Brain pericyte (primary cell): ENCODE measurements at regions not wholly inside any gene's neighbourhood (a gene's known extent, or its start where the extent isn't known, plus 50 kb on each side); places are given as distances from the start of the nearest gene placed in this dataset.

ENCODE experiments used
- DNase-seq: peaks from one replicate; pipeline ENCODE4 v3.0.0-alpha.2; 2012; ENCODE audit warnings: low read depth, low spot score

DNA sequence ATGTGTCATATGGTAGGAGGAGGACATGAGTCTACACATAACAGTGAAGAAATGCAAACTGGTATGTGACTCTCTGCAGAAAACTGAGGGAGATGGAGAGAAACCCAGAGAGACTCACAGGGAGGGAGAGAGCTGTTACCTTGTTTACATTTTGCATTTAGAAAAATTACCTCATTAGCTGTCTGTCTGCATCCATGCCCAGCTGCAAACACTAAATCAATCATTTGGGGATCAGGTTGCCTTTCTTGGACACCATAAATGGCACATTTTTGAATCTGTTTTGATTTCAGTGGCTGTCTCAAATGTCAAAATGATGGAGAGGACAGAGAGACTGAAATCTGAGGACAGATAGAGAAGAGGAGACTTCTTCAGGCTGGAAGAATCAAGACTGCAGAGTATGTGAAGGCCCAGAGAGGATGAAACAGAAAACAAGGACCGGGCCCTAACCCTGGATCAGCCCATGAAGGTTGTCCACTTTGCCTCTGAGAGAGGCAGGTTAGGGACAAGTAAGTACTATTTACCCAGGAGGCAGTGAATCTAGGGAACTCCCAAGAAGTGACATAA, 92.2 kb downstream of the UNC5CL start:
- no peak for DNase-seq

DNA sequence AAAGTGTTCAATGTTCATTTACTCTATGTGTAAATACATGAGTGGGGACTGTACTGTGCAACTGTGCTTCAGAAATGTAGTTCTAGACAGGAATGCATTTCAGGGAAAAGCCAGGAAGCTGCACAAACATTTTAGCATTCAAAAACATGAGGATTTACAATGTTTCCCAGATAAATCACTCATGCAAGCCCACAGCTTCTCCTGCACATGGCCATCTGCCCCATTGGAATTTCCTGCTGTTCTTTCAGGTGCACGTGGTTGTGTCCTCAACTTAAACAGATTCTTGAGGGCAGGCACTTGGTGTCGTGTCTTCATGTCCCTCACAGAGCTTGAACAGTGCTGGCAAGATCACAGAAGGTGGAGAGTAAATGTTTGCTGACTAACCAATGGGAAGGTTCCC, 101.5 kb downstream of the UNC5CL start:
- DNase-seq: no peak

DNA sequence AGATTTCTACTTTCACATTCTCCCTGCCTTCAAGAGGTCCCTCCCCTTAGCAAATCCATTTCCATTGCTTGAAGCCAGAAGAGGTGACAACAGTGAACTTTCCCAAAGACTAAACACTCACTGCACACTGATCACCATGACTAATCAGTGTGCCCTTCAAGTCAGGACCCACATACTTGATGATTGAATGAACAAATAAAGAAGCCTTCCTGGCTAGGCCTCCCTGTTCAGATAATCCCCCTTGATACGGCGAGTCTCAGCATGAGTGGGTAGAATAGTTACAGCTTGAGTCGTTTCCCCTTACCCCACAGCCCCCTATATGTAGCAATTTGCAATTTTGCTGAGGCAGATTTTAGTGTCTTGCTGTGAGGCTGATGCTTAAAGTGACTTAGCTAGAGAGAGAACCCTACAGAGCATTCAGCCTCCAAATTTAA, 102.2 kb downstream of the UNC5CL start:
- no peak for DNase-seq

DNA sequence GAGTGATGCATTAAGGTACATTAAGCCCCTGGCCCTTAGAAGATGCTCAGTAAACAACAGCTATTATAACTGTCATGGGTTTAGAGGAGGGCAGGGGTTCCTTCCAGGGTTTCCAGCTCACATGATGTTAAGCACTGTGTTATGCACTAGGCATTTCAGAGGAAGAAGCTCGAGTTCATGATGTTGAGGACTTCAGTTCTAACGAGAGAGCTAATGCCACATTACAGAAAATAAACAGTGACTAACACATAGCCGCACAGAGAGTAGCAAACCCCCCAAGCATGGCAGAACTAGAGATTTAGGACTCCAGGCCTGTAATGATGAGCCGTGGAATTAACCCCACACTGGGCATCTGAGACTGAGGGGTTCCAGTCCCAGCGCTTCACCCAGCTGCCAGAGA, 105.2 kb downstream of the UNC5CL start:
- DNase-seq: no peak

DNA sequence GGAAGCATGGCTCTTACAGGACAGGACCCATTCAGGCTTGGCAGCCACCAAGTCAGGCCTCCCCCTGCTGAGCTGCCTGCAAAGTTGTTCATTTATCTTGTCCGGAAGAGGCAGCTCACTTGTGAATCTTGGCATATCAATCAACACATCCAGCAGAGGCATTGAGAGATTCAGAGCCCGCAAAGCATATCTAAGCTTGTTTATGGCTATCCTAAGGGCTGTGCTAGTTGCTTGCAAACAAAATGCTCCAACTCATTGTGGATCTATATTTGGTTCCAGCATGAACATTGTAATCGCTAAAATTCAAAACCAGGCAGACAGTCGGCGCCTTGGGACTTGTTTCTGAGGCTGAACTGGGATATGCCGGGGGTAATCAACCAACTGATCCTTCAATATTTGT, 106.1 kb downstream of the UNC5CL start:
- DNase-seq: no peak

DNA sequence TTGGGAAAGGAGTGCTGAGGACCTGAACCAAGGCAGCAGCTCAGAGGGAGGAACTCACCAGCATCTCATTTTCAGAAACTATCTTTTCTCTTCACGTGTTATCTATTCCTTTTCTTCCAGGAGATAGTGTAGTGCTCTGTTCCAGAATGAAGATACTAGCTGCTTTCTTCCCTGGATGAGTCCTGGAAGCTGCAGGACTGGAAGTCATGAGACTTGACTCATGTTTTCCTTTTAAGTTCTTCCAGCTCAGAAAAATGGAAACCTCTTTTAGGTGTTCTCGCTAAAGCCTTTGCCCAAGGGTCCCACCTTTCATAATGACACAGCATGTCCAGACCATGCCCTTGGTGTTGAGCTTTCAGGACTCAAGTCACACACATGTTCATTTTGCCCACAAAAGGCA, 106.7 kb downstream of the UNC5CL start:
- DNase-seq: no peak

DNA sequence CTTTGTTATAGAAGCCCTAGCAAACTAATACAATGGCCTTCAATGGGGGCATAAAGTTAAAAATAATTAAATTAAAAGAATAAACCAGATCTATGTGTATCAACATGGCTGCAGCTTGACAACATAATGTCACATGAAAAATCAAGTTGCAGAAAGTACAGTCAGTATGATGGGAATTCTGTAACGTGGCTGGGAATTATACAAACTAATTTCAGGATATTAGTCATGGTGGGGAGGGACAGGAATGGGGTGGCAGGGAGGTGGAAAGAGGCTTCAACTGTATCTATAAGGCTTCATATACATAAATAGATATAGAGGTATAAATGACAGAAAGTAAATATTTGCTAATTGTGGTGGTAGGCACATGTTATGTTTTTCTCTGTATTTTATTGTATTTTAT, 107.1 kb downstream of the UNC5CL start:
- no peak for DNase-seq

DNA sequence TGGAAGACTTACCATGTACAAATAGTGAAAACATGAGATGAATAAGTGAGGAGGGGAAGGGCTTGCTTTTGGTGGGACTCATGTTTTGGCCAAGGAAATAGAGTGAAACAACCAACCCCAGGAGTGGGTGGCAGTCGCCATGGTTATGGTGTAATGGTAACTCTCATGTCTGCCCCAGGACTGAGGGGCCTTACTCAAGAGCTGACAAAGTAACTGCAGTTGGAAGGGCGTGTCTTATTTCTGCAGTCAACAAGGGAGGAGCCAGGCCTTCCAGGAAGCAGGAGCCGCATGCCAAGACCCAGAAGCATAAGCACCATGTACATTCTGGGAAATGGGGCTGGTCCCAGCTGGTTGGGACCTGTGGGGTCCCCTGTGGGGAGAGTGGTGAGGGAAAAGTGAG, 108.5 kb downstream of the UNC5CL start:
- DNase-seq: no peak

DNA sequence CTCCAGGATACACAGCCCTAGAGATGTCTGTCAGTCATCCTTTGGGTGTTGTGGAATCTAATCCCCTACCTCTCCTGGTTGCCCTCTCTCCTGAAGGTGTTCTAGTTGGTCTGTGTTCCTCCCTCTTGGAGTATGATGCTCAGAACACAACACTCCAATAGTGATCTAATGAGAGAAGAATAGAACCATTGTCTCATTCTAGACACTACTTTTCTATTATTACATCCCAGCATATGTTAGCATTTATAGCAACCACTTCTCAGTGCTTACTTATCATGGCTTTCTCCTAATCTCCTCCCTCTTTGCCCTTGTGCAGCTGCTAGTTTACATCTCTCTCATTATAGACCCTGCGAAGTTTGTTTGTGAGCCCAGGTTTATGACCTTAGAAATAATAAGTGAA, 109.0 kb downstream of the UNC5CL start:
- no peak for DNase-seq

DNA sequence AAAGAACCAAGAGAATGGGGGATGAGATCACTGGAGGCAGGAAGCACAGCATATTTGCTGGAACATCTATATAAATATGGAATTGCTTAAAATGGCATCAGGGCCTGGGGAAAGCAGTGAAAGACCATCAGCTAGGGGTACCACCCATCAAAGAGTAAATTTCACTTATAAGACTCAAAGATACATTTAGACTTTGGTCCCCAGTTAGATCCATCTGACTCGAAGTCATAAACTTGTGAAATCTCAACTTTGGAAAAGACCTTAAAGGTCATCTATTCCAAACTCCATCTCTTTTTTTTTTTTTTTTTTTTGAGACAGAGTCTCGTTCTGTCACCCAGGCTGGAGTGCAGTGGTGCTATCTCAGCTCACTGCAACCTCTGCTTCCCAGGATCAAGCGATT, 109.8 kb downstream of the UNC5CL start:
- DNase-seq: no peak

DNA sequence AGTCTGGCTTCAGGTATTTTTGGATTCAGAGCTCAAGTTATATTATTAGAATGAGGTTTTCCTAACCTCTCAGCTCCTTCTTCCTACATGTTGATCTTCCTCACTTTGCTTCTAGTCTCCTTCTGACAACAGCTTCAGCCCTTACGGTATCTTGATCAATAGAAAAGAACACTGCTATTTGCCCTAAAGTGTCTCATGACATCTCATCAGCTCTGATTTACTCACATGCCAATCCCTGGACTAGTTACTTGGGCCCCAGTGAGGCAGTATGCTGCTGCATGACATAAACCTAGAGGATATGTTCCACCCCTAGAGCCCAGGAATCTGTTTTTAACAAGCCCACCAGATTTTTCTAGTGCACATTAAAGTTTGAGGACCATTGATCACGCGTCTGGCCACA, 110.3 kb downstream of the UNC5CL start:
- no peak for DNase-seq

DNA sequence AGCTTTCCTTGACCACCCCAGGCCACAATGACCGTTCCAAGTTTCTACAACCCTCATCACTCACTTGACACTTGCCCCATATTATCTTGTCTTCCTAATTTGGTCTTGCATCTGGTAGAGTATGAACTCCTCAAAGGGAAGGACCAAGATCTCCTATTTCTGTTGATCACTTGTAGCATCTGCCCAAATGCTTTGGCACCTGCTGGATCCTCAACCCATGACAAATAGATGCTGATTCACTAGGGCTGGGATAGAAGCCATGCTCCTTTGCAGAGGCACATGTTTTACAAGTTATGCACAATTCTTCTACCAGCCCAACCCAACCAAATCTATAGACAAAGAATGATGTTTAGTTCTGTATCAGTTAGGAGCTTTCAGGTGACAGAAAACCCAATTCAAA, 110.7 kb downstream of the UNC5CL start:
- DNase-seq: no peak

DNA sequence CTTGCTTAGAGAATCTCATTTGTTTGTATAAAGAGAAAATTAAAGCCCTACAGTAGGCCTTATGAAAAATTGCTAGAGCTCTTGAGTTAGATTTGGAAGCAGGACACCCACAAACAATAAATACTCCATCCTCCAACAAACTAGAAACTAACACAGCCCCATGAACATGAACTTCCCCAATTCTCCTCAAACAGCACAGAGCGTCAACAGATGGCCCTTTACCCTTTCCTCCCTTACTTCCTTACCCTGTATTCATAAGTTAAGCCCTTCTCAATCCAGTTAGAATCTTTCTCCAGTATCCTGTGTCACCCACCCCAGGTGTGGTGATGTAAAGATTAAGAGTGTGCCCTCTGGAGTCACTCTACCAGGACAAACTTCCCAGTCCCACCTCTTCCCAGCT, 113.7 kb downstream of the UNC5CL start:
- no peak for DNase-seq

DNA sequence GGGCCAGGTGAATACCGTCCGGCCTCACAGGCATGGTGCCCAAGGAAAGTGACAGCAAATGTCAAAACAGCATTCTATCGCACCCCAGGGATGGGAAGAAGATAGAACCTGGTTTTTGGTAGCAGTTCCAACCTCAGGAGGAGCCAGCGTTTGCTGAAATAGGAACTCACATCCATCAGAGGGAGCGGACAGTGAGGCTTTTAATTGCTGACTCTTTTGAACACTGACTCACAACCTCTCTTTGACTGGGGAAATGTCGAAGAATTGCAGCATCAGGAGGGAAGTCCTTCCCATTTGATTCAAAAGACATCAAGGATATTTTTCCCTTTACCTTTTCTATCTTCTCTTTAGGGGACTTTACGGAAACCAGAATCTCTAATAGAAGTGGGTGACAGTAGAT, 114.2 kb downstream of the UNC5CL start:
- no peak for DNase-seq

DNA sequence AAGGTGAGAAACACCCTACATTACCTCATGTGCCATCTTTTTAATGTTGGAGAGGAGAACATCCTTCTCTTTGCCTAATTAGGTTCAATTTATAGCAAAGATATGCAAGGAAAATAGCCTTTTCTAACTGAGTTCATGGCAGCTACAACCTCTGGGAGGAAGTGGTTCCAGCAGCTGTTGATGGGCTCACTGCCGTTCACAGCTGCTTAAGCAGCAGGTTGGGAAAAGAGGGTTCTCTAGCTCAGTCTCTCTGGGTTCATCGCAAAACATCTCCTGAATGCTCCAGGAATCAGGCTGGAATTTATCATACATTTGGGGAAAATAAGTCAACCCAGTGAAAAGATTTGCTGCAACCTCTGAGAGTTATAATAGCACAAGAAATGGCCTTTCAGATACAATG, 115.1 kb downstream of the UNC5CL start:
- DNase-seq: no peak

DNA sequence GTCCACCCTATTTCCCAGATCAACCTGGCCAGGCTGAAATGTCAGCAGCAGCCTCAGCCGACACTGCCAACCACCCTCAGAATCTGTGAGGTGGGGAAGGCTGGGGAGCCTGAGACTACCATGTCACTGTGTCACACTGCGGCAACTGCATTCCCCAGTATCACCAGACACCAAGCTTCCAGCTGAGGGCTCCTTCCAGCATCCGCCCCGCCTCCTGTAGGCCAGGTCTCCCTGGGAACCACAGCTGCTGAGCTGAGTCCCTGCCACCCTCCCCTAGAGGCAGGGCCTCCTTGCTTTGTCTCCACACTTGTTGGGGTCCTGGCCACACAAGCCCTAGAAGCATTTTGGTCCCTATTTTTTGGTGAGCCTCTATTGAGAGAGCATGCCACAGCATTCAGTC, 115.7 kb downstream of the UNC5CL start:
- no peak for DNase-seq

DNA sequence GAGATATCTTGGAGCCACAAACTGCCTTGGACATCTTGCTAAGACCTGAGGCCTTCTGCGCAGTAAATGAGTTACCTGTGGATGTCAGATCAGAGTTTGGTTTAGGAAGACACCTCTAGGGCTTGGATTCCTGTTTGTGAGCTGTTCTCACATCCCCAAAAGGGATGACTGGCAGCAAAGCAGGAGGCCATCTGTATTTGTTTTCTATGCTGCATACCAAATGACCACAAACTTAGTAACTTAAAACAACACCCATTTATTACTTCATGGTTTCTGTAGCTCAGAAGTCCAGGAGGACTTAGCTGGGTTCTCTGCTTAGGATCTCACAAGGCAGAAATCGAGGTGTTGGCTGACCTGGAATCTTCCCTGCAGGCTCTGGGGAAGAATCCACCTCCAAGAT, 116.7 kb downstream of the UNC5CL start:
- no peak for DNase-seq

DNA sequence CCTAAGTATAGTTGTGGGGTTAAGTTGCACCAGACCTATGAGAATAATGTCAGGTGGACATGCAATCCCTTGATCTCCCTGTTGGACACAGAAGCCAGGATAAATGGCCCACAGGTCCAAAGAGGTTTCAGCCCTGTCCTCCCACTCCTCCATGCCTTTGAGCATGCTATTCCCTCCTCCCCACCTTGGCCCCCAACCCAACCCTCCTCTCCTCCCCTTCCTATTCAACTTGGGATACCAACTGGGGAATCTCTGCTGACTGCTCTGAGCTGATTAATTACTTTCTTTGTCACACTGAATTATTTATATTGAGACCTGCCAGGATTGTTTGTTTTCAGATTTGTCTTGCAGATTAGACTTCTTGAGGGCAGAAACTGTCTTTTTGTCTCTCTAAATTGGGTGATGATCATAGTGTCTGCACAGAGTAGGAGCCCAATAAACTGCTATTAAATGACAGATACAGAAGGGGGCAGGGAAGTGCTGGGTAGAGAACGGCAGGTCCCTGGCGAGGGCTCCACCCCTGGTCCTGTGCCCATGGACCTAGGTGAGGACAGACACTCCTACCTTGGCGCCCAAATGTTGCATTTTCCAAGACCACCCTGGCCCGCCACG, 120.9 kb downstream of the UNC5CL start:
- DNase-seq: no peak

DNA sequence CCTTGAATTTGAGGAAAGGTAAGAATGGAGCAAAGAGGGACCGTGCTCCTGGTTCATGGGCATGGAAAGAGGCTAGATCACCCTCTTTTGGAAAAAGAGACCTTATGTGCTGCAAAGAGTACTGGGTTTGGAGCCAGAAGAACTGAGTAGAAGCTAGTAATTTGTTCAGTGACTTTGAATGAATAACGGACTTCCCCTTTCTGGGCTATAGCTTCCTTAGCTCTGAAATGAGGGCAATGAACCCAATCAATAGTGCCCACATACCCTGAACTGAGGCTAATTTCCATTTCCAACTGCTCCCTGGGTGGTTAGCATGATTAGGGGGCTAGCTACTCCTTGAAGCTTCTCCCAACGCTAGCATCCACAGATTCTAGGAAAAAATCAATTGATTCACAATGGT, 121.4 kb downstream of the UNC5CL start:
- no peak for DNase-seq

DNA sequence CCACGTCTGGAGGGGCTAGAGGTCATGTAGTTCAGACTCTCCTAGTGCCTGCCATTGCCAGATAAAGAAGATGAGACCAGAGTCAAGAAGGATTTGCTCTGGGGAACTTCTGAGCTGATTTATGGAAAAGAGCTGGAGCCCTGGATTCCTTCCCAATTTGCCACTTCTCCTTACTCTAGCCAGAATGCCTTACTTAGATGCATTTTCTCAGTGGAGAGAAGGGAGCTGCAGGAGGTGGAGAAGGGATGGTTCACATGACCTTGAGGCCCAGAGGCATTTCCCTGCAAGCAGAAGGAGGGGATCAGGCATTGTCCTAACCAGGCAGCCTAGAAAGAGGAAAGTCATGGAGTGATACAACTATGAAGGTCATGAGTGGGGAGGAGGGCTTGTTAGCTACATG, 122.2 kb downstream of the UNC5CL start:
- DNase-seq: no peak

DNA sequence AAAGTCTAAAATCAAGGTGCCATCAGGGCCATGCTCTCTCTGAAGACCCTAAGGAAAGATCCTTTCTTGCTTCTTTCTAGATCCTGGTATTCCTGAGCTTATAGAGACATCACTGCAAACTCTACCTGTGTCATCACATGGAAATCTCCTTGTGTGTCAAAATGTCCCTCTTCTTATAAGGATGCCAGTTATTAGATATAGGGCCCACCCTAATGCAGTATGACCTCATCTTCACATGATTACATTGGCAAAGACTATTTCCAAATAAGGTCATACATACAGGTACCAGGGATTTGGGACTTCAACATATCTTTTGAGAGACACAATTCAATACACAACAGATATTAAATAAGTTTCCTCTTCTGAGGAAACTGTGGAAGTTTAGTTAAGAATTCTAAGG, 123.9 kb downstream of the UNC5CL start:
- DNase-seq: no peak

DNA sequence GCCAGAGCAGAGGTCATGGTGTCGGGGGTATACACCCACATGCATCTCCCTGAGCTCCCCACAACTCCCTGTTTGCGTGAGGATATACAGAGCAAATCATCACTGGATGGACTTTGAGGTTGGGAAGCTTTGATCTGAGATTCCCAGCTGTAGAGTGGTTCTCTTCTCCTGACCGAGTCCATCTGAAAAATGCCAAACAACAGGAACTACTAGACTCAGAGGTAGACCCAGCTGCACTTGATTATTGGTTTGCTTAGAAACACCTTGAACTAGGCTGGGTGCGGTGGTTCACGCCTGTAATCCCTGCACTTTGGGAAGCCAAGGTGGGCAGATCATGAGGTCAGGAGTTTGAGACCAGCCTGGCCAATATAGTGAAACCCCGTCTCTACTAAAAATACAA, 125.0 kb downstream of the UNC5CL start:
- DNase-seq: no peak

DNA sequence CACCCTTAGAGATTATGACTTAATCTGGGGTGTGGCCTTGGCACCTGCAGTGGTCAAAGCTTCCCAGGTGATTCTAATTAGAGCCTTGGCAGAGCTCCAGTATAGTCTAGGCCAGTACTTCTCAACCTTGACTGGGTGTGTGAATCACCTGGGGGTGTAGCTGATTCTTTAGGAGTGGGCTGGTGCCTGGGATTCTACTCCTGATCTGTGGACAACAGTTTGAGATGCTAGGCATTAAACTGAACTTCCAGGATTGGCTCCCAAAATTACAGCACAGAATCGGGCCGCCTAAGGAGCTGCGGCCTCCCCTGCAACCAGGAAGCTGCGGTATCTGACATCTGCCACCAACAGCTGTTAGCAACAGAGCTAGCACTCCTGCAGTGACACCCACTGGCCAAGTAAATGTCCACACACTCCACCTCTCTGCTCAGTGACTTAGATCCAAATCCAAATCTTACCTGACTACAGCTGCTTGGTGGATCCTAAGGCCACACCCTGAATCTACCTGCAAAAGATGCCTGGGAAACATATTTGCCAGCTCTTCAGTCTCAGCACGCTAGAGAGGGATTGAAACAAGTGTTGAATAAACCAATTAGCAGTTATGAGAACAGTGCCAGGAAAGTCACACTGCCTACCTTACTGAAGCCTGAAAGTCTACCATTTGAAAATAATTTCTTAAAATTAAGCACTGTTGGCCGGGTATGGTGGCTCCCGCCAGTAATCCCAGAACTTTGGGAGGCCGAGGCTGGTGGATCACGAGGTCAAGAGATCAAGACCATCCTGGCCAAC, 126.7 kb downstream of the UNC5CL start:
- no peak for DNase-seq
